ENCODE measurements at regions not wholly inside any gene's neighbourhood (a gene's known extent, or its start where the extent isn't known, plus 50 kb on each side); places are given as distances from the start of the nearest gene placed in this dataset.
"Not testable (repeated sequence)": the region's sequence is repeated elsewhere in the genome, so short reads cannot be mapped to it uniquely, and the experiment has no call there.

- no peak for DNase-seq (ENCODE audit: low read depth)
Measured at GRCh38 chr21:17044696-17045095, 468.1 kb upstream of the CXADR start.

- DNase-seq (ENCODE audit: low read depth): no peak
Measured at GRCh38 chr21:17045214-17045853, 467.5 kb upstream of the CXADR start.

- no peak for DNase-seq (ENCODE audit: low read depth)
Measured at GRCh38 chr21:17048974-17049373, 463.9 kb upstream of the CXADR start.

GRCh38 chr21:17050156-17050555, 462.7 kb upstream of the CXADR start:
- no peak for DNase-seq (ENCODE audit: low read depth)

GRCh38 chr21:17050646-17051045, 462.2 kb upstream of the CXADR start:
- DNase-seq (ENCODE audit: low read depth): no peak

GRCh38 chr21:17051054-17051453, 461.8 kb upstream of the CXADR start:
- DNase-seq (ENCODE audit: low read depth): no peak

GRCh38 chr21:17053321-17053720, 459.5 kb upstream of the CXADR start:
- no peak for DNase-seq (ENCODE audit: low read depth)

GRCh38 chr21:17059936-17060335, 452.9 kb upstream of the CXADR start:
- no peak for DNase-seq (ENCODE audit: low read depth)

- no peak for DNase-seq (ENCODE audit: low read depth)
Measured at GRCh38 chr21:17066006-17066405, 446.8 kb upstream of the CXADR start.

- no peak for DNase-seq (ENCODE audit: low read depth)
Measured at GRCh38 chr21:17071093-17071492, 441.8 kb upstream of the CXADR start.

- DNase-seq (ENCODE audit: low read depth): no peak
Measured at GRCh38 chr21:17081193-17081592, 431.6 kb upstream of the CXADR start.

GRCh38 chr21:17082843-17083483, 429.9 kb upstream of the CXADR start:
- DNase-seq (ENCODE audit: low read depth): no peak

GRCh38 chr21:17085707-17086106, 427.1 kb upstream of the CXADR start:
- no peak for DNase-seq (ENCODE audit: low read depth)

- no peak for DNase-seq (ENCODE audit: low read depth)
Measured at GRCh38 chr21:17088500-17088899, 424.3 kb upstream of the CXADR start.

GRCh38 chr21:17089091-17089491, 423.8 kb upstream of the CXADR start:
- no peak for DNase-seq (ENCODE audit: low read depth)

- no peak for DNase-seq (ENCODE audit: low read depth)
Measured at GRCh38 chr21:17101696-17102095, 411.1 kb upstream of the CXADR start.

GRCh38 chr21:17105932-17106331, 406.9 kb upstream of the CXADR start:
- DNase-seq (ENCODE audit: low read depth): no peak

GRCh38 chr21:17114045-17114444, 398.8 kb upstream of the CXADR start:
- DNase-seq (ENCODE audit: low read depth): no peak

- DNase-seq (ENCODE audit: low read depth): no peak
Measured at GRCh38 chr21:17118638-17119384, 394.0 kb upstream of the CXADR start.

GRCh38 chr21:17119466-17120297, 393.2 kb upstream of the CXADR start:
- DNase-seq (ENCODE audit: low read depth): no peak

GRCh38 chr21:17127395-17127794, 385.4 kb upstream of the CXADR start:
- not testable (repeated sequence) for DNase-seq (ENCODE audit: low read depth)

GRCh38 chr21:17128132-17128531, 384.7 kb upstream of the CXADR start:
- DNase-seq (ENCODE audit: low read depth): no peak

Data from stimulated activated CD8-positive, alpha-beta memory T cell treated with anti-CD3 and anti-CD28 coated beads, Interleukin-12 subunit alpha, Interleukin-12 subunit beta, amount 100 ng/mL, for 1 hour (primary cell).